Ovary (tissue), 7 donors: ENCODE measurements at regions not wholly inside any gene's neighbourhood (a gene's known extent, or its start where the extent isn't known, plus 50 kb on each side); places are given as distances from the start of the nearest gene placed in this dataset.

Experiments
- DNase-seq, 5 donors: peaks; one replicate each; pipeline ENCODE4 v3.0.0-alpha.2; 2019 to 2020
- H3K27ac ChIP-seq, 2 donors: fragments of 200-600 bp; one replicate each; pipeline versions ENCODE4 v1.5.1 to v1.8.0; 2019 to 2022
- H3K27me3 ChIP-seq: fragments of 200-600 bp; one replicate; pipeline ENCODE4 v1.8.0; 2022
- H3K36me3 ChIP-seq: fragments of 200-600 bp; sonication (generic); one replicate; pipeline ENCODE4 v1.5.1; 2019
- H3K4me1 ChIP-seq: one replicate; pipeline ENCODE4 v1.8.1; 2013; ENCODE audit warnings: mild to moderate bottlenecking, moderate library complexity; ENCODE audit not compliant: insufficient read depth
- H3K4me3 ChIP-seq: fragments of 200-600 bp; sonication (generic); one replicate; pipeline ENCODE4 v1.5.1; 2017
- H3K9me3 ChIP-seq, 2 donors: fragments of 200-600 bp in 1 of 2; sonication (generic) in 1 of 2; one replicate each; pipeline versions ENCODE4 v1.5.1 to v1.8.1; 2013 to 2019; ENCODE audit warnings: mild to moderate bottlenecking in 1 of 2, moderate library complexity in 1 of 2
- EP300 ChIP-seq: sonication (generic); formaldehyde crosslinking; IDR thresholded peaks from one replicate; pipeline ENCODE4 v1.6.1; 2017; ENCODE audit warnings: antibody characterized with exemption
- POLR2A ChIP-seq: fragments of 450-650 bp; IDR thresholded peaks from one replicate; pipeline ENCODE4 v1.6.1; 2017; ENCODE audit warnings: antibody characterized with exemption, mild to moderate bottlenecking, moderate library complexity
- WGBS, 3 donors: extraction: QIAGEN DNeasy Blood & Tissue Kit in 1 of 3; methylation state at CpG; one replicate each; pipeline versions ENCODE4 v1.1.5 to v1.1.7; 2013 to 2017; 5-methylcytosine and 5-hydroxymethylcytosine counted together
- intact Hi-C, 4 donors: fragments of 100-400 bp; cut with DNase I; formaldehyde crosslinking; loops; one replicate each; pipeline versions ENCODE4 v1.11.0 to v1.15.1; 2022 to 2023
- TF ChIP-seq, protein P1 (sequence below), 3 donors: fragments of 450-650 bp in 2 of 3; fragments of 200-600 bp in 1 of 3; IDR thresholded peaks; one replicate each; pipeline versions ENCODE4 v1.5.1 to v1.8.0; 2016 to 2022; ENCODE audit warnings: antibody characterized with exemption in 3 of 3, mild to moderate bottlenecking in 1 of 3
- donor health status: DM: no; HTN: no; CAD: no; lungs with moderate emphysema.
- donor health status: DM: no; HTN: no; CAD: no.
- donor health status: Bipolar disorder and iron deficiency.
- donor health status: DM: no; HTN: no; CAD: no.
- donor health status: DM: yes; HTN: yes; CAD: no.

DNA sequence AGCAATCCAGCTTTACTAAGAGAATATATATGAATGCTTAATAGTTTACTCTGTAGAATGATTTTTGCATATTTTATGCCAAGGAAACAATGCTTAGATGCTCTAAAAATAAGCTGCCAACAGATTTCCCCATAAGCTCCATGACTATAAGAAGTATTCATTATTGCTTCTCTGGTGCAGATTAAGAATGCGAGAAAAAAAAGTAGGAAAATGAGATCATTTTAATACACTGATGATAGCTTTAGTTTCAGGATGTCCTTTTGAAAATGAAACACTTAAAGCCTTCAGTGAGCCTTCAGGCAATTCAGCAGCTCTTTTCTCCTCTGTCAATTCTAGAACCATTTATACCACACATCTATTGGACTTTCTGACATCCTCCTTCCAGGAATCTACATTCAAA, 735.0 kb upstream of the POT1 start:
- Histone ChIP-seq H3K27me3 (no peaks in the 10 kb centered on the region), H3K27ac (no peak overlapping the region), H3K9me3 (no peaks in the 10 kb centered on the region), H3K36me3 (no peaks in the 10 kb centered on the region), H3K4me1 (no peaks in the 10 kb centered on the region), H3K4me3 (no peak overlapping the region)
- TF ChIP-seq POLR2A (no peak), EP300 (no peak)
- TF ChIP-seq, protein P1, sequence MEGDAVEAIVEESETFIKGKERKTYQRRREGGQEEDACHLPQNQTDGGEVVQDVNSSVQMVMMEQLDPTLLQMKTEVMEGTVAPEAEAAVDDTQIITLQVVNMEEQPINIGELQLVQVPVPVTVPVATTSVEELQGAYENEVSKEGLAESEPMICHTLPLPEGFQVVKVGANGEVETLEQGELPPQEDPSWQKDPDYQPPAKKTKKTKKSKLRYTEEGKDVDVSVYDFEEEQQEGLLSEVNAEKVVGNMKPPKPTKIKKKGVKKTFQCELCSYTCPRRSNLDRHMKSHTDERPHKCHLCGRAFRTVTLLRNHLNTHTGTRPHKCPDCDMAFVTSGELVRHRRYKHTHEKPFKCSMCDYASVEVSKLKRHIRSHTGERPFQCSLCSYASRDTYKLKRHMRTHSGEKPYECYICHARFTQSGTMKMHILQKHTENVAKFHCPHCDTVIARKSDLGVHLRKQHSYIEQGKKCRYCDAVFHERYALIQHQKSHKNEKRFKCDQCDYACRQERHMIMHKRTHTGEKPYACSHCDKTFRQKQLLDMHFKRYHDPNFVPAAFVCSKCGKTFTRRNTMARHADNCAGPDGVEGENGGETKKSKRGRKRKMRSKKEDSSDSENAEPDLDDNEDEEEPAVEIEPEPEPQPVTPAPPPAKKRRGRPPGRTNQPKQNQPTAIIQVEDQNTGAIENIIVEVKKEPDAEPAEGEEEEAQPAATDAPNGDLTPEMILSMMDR (IDR thresholded peaks at IDR 0.05) = no peak
- DNase-seq = no peak
- intact Hi-C loops = no loop called here
- WGBS, 3 donors = 92 to 100% (median 96%) methylated on average over 1 of the region's 1 CpG

DNA sequence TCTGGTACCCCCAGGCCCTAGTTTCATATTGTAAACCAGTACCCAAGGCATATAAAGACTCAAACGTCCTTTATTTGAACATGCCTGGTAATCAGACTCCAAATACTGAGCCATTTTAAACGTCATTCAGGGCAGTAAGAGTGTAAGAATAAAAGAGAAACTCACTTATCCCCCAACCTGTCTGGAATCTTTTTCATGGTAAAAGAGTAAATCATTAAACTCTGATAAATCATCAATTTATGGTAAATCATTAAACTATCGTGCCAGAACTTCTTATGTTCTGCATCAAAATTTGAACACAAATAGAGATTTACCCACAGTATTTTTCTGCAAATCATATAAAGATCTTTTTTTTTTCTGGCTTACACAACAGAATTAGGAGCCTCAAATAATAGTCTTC, 734.3 kb upstream of the POT1 start:
- H3K9me3 ChIP-seq = no peaks in the 10 kb centered on the region
- no peaks in the 10 kb centered on the region for H3K36me3 ChIP-seq
- H3K27me3 ChIP-seq = no peaks in the 10 kb centered on the region
- no peak overlapping the region for H3K27ac ChIP-seq
- whole genome bisulfite sequencing, 3 donors = 48 to 71% (median 65%) methylated on average over 3 of the region's 3 CpGs
- H3K4me3 ChIP-seq = no peak overlapping the region
- intact Hi-C loops = no loop called here
- no peaks in the 10 kb centered on the region for H3K4me1 ChIP-seq
- TF ChIP-seq, protein P1 (IDR thresholded peaks at IDR 0.05) = no peak
- TF ChIP-seq POLR2A = no peak
- no peak for TF ChIP-seq EP300
- DNase-seq = no peak

DNA sequence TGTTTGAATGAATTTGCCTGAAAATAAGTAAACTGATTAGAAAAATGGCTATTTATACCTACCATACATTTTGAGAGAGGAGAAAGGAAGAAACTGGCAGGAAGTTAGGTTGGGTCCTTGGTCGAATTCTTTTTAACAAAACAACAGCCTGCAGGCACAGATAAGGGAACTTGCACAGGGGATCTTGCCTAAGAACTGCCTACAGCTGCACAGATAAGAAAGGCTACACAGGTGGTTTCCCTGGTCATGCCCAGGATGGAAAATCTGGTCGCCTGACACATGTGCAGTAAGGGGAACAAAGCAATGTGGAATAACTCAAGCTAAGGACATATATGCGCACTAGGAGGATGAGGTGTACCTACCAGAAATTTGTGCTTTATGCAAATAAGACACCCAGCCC, 732.1 kb upstream of the POT1 start:
- 45 to 52% (median 49%) methylated on average over 3 of the region's 3 CpGs for WGBS, 3 donors
- no peak for DNase-seq

DNA sequence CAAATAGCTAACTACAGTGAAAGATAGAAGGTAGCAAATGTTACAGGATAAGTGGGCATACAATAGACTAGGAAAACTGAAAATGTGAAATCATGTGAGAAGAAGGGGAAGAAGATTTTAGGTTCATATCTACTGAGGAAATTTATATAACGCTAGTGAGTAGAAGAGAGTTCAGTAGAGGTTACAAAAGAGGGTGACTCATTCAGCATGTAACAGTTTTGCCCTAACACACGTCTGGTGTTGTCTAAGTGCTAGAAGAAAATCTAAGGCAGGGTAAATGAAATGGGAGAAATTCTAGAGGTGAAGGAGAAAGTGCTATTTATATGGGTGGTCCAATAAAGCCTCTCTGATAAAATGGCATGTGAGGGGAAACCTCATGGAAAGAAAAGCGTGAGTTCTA, 731.4 kb upstream of the POT1 start:
- Histone ChIP-seq H3K27me3 (no peaks in the 10 kb centered on the region), H3K4me1 (no peaks in the 10 kb centered on the region)
- 69 to 75% (median 70%) methylated on average over 3 of the region's 3 CpGs for WGBS, 3 donors

More for the DNA sequence above, 732.1 kb upstream of the POT1 start:
- no peak overlapping the region for H3K27ac ChIP-seq
- H3K9me3 ChIP-seq = no peaks in the 10 kb centered on the region
- no peaks in the 10 kb centered on the region for H3K36me3 ChIP-seq
- H3K4me1 ChIP-seq = no peaks in the 10 kb centered on the region
- no peak overlapping the region for H3K4me3 ChIP-seq
- TF ChIP-seq EP300 = no peak
- TF ChIP-seq POLR2A = no peak
- TF ChIP-seq, protein P1 (IDR thresholded peaks at IDR 0.05) = no peak
- H3K27me3 ChIP-seq = no peaks in the 10 kb centered on the region
- intact Hi-C loops = no loop called here

More for the DNA sequence above, 731.4 kb upstream of the POT1 start:
- DNase-seq = no peak
- Histone ChIP-seq H3K27ac (no peak overlapping the region), H3K9me3 (no peaks in the 10 kb centered on the region), H3K36me3 (no peaks in the 10 kb centered on the region), H3K4me3 (no peak overlapping the region)
- intact Hi-C loops = no loop called here
- TF ChIP-seq, protein P1 (IDR thresholded peaks at IDR 0.05) = no peak
- TF ChIP-seq EP300 (no peak), POLR2A (no peak)
